AG04450 (cell line): ENCODE measurements at regions not wholly inside any gene's neighbourhood (a gene's known extent, or its start where the extent isn't known, plus 50 kb on each side); places are given as distances from the start of the nearest gene placed in this dataset.
A peak's percentile ranks its signal among the peaks of the same experiment; 100 is the strongest.

Experiments used
- CTCF ChIA-PET: fragments of 300-600, 350-600 bp; formaldehyde crosslinking; extraction: SDS; loops from one replicate; lab custom pipeline; 2022; ENCODE audit warnings: antibody characterized with exemption, inconsistent platforms; lab: Charles Lee
- POLR2A ChIA-PET: fragments of 350-600 bp; formaldehyde crosslinking; extraction: SDS; loops from one replicate; lab custom pipeline; 2021; ENCODE audit warnings: antibody characterized with exemption, inconsistent platforms; lab: Yijun Ruan, JAX
- DNase-seq: peaks from one replicate; pipeline ENCODE4 v3.0.0-alpha.2; 2011; ENCODE audit warnings: low read depth, low spot score
- H3K27ac ChIP-seq: one replicate; pipeline ENCODE4 v1.5.1; 2012; ENCODE audit warnings: low read depth, low read length, control low read depth
- H3K27me3 ChIP-seq: one replicate; pipeline ENCODE4 v1.6.0; 2012; ENCODE audit warnings: low read length; ENCODE audit not compliant: control insufficient read depth, insufficient read depth
- H3K4me3 ChIP-seq: 2 replicates; pipeline ENCODE4 v1.5.1; 2011; ENCODE audit warnings: mild to moderate bottlenecking, low read depth, low read length, control low read depth
- H3K9me3 ChIP-seq: 2 replicates; pipeline ENCODE4 v1.5.1; 2012; ENCODE audit warnings: low read length; ENCODE audit not compliant: control insufficient read depth, insufficient read depth
- CTCF ChIP-seq: IDR thresholded peaks from 2 replicates; pipeline ENCODE4 v1.5.1; 2011; ENCODE audit warnings: low read depth, low read length, control low read depth, inconsistent platforms

- ChIA-PET POLR2A (no interaction called here), CTCF (interaction anchor here (1.7 to 2.7 kb wide), 2 partner anchors 13 to 286 kb away, joined by 4 to 12 read pairs; no protein-coding TSS in a partner anchor)
- Histone ChIP-seq H3K27me3 (no peaks in the 10 kb centered on the region), H3K27ac (no peak overlapping the region), H3K9me3 (no peaks in the 10 kb centered on the region), H3K4me3 (no peak overlapping the region)
- no peak for TF ChIP-seq CTCF
- DNase-seq, result no peak
These were observed 103.8 kb upstream of the BLID start for GRCh38 chr11:122219791-122220190.

GRCh38 chr11:122215244-122215992, 99.4 kb upstream of the BLID start:
- H3K4me3 ChIP-seq, result no peak overlapping the region
- H3K9me3 ChIP-seq, result no peaks in the 10 kb centered on the region; the same call in 1 of the 2 replicates
- ChIA-PET CTCF (interaction anchor here (0.6 to 4.8 kb wide), 29 partner anchors 10 to 967 kb away, joined by 3 to 58 read pairs (median 3); no protein-coding TSS in a partner anchor), POLR2A (interaction anchor here (0.5 to 1.7 kb wide), 6 partner anchors 14 to 290 kb away, joined by 3 to 9 read pairs (median 4); no protein-coding TSS in a partner anchor)
- H3K27me3 ChIP-seq, result no peaks in the 10 kb centered on the region
- H3K27ac ChIP-seq, result peak overlapping the region; percentile 77
- peak; percentile 94 for DNase-seq
- peak; percentile 94 for TF ChIP-seq CTCF

GRCh38 chr11:122214567-122214966, 98.6 kb upstream of the BLID start:
- DNase-seq, result no peak
- ChIA-PET POLR2A (interaction anchor here (0.6 to 1.7 kb wide), 6 partner anchors 14 to 140 kb away, joined by 3 to 13 read pairs (median 4); no protein-coding TSS in a partner anchor), CTCF (interaction anchor here (0.6 to 4.8 kb wide), 17 partner anchors 11 to 619 kb away, joined by 3 to 58 read pairs (median 4); no protein-coding TSS in a partner anchor)
- Histone ChIP-seq H3K27me3 (no peaks in the 10 kb centered on the region), H3K27ac (peak overlapping the region; percentile 77), H3K4me3 (no peak overlapping the region), H3K9me3 (no peaks in the 10 kb centered on the region; the same call in 1 of the 2 replicates)
- TF ChIP-seq CTCF, result no peak

GRCh38 chr11:122214080-122214479, 98.1 kb upstream of the BLID start:
- ChIA-PET POLR2A (interaction anchor here (0.6 to 1.1 kb wide), 2 partner anchors 60 to 96 kb away, joined by 4 to 13 read pairs; no protein-coding TSS in a partner anchor), CTCF (interaction anchor here (0.7 to 4.8 kb wide), 7 partner anchors 10 to 585 kb away, joined by 3 to 58 read pairs (median 6); no protein-coding TSS in a partner anchor)
- Histone ChIP-seq H3K27me3 (no peaks in the 10 kb centered on the region), H3K27ac (no peak overlapping the region), H3K9me3 (no peaks in the 10 kb centered on the region; the same call in 1 of the 2 replicates), H3K4me3 (no peak overlapping the region)
- TF ChIP-seq CTCF, result no peak
- DNase-seq, result no peak
